HG03575 (cell line): ENCODE measurements at regions not wholly inside any gene's neighbourhood (a gene's known extent, or its start where the extent isn't known, plus 50 kb on each side); places are given as distances from the start of the nearest gene placed in this dataset.

Experiments used
- ATAC-seq: cut with Tn5 transposase; IDR thresholded peaks from one replicate; pipeline ENCODE4 v1.9.1; 2021; ENCODE audit not compliant: unreplicated experiment, insufficient number of reproducible peaks, low FRiP score; ENCODE audit errors: extremely low read depth

DNA sequence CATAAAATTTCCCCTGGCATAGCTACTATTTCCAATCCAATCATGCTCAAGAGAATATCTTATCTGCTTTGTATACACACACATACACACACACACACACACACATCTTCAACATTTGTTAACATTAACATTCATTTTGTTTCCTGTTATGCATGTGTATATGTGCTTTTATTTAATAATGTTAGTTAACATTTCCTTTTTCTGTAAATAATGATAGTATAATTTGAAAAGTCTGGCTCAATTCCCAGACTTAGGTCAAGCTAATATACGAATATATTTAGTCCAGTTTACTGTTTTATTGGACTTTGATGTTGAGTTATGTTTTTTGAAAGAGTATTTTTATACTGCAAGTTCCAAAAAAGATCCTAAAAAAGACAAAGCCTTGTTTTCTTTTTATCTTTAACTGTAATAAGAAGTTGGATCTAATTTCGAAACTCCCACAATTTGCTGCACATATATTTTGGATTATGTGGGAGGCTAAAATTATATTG lies 1072.4 kb downstream of the EFNB2 start:
- no peak for ATAC-seq

DNA sequence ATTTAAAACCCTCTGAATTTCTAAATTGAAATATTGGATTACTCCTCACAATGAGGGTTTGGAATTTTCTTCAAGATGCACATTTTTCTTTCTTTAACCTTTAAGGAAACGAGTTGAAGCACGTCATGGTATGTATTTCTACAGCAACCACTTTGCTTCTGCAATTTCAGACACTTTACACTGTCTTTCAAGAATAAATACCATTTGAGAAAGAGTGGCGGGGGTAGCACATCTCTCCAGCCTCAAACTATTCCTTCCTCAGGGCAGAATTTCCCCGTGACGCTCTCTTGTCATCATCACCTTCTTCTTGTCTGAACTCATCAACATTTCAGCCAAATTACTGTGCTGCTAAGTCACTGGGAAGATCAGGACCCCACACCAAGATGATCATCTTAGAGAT lies 1073.4 kb downstream of the EFNB2 start:
- ATAC-seq = no peak

DNA sequence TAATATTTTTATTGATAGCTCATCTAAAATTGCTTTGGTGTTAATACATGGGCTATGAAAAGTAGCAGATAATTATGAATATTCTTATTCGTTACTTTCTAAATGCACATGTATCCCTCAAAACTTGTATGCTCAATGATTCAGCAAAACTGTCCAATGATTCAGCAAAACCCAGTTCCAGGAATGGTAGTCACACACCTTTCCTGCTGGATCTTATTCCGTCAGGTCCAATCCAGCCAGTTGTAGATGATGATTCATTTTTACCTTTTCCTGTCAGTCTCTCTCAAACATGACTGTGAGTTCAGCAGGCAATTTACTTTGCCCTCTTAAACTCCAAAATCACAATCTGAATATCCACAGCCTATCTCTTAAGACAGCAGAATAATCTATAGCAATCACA lies 1082.6 kb downstream of the EFNB2 start:
- no peak for ATAC-seq

DNA sequence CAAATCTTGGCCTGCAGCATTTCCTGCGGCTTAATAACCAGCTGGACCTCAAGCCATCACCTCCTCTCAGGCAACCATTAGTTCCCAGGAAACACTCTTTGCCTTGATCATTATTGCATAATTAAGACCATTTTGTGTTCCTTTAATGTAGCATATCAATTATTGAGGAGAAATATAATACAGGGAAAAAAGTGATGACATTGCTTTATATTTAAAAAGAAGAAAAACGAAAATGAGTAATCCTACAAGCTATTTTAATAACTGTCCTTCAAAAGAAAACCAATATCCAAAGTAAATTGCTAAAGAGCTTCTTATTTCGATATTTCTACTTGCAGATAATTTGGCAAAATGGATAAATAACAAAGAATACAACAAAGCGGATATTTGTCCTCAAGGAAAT lies 1084.7 kb downstream of the EFNB2 start:
- no peak for ATAC-seq

DNA sequence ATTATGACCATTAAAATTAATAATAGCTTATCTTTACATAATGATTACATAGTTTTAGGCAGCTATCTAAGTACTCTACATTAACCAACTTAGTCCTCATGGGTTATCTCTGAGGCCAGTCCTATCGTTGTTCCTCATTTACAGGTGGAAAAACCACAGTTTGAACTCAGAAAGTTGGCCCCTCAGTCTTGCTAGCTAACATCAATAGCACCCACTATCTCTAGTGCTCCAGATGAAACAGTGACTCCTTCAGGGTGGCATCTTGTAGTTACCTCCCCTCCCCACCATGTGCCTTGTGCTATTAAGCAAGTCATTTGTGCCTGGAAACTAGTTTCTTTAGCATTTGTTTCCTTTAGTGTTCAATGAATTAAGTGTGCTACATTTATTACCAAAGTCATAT lies 1086.7 kb downstream of the EFNB2 start:
- no peak for ATAC-seq

DNA sequence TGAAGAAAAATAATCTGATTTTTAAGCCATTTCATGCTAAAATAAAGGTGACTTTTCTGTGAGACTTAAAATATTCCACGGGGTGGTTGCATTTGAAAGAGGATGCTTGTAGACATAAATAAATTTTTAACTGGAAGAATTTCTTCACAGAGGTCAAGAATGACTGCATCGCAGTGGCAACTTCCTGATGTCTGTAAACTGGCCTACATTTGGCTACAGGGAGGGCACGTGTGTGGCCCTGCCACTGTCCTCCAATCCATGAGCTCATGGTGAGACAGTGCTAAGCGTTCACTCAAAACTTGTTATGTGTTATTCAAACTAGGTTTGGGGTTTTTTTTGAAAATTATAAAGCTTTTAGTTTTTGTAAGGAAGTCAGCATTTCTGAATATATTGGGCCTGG lies 1089.3 kb downstream of the EFNB2 start:
- ATAC-seq = no peak

DNA sequence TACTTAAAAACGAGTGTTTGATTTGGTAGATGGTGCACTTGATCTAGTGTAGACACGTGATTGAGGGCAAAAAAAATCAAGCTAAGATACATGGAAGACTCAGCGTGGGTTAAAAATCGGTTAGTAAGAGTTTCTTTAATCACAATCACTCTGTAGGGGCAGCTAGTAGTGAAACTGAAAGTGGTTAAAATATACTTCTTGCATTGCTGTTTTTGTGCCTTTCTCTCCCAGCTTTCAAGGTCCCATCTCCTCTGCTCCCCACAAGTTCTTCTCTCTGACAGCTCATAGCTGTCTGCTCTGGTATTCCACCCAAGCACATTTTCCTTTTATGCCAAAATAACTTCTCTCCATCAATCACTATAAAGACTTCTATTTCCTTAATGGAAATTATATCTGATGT lies 1089.7 kb downstream of the EFNB2 start:
- no peak for ATAC-seq

DNA sequence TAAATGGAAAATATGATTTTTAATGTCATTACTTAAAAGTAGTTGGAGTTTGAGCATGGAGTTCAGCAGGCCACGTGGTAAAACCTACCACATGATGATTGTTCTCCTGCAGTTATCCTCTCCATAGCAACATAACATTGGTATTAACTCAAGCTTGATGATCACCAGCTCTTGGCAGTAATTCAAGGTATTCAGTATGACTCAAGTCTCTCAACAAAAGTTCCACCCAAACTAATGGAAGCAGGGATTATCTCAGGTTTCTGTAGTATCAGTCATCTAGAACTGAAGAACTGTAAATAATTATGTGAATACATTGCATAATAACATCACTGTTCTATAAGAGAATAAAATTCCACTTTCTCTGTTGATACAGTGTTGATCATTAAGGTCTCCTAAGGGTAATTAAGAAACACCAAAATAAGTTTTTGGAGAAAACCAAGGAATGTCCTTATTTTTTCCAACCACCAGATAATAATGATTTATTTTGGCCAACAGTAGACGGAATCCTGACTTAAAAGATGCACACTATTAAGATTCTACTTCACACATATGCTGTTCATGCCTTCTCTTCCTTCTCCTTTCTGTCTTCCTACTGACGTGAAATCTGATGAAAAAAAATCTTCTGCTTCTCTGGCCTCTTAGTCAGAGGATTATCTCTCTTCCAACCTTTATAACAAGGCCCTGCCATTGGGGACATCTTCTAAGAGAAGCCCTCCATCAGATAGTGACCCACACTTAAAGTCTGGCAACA lies 1092.3 kb downstream of the EFNB2 start:
- no peak for ATAC-seq

DNA sequence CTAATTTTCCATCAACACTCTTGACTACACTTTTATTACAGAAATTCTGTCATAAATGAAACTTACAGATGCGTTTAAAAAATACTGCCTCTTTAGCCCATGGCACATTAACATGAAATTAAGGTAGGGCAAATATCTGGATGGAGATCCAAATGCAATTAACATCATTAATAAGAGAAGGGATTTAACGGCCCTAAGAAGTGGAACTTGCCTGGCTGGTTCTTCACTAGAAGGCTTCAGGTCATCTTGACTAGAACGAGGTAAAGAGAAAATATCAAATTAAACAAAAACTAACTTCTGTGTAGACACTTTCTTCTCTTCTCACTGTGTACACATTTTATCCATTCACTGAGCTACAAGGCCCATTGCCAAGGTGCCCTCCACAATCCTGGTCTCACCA lies 1093.4 kb downstream of the EFNB2 start:
- no peak for ATAC-seq

DNA sequence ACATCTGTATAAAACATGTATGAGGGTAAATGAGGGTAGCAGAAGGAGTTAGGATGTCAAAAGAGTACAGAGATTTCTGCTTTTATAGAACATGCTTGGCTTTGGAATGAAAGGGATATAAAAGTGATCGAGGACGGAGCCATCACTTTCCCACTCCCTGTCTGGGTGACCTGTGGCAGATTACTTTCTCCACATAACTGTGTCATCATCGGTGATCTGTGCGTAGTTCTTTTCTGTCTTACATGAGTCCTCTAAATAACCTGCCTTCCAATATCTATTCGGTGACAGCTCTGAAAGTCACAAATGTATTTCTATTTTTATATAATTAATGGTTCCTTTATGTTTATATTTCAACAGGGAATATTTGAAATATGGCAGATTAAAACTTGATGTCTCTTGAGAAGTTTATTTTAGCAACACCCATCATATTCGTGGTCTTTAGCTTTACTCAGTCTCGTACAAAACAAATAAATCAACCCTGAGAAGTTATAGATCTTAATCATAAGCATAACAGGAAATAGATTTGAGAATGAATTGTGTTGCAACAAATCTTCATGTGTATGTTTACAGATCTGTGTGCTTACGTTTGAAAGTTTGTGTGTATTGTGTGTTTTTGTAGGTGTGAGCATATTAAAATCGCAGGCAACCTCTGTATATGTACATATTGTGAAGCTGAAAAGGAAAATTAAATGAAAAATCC lies 1094.3 kb downstream of the EFNB2 start:
- ATAC-seq = no peak

DNA sequence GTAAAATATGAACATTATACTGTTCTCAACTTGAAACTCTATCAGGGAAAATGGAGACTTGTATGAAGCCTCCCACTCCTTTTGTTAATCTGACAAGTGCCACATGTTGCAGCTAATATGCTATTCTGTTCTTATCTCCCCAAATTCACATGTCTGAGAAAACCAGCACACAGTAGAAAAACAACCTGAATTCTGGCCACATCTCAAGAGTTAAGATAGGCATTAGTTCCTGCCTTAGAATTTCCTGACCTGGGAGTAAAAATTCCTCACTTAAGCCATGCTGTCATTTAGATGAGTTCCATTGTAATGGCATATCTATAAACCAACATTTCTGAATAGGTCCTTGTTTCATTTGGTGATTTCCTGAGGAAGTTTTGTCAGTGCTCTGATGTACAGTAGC lies 1098.5 kb downstream of the EFNB2 start:
- ATAC-seq = no peak

DNA sequence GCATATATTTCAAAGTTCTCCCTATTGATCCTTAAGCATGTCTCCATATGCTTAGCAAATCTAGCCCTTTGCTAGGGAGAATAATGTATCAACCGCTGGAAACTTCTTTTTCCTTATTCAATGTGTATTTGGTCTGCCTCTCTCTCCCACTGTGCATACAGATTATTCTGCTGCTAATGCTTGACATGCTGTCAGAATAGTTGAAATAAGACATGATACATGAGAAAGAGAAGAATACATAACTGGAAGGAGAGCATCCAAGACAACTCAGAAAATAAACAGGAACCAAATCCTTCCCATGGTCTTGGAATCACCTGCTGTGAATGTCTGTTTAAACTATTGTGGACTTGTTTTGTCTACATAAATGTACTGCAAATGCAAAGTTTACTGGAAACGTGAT lies 1103.0 kb downstream of the EFNB2 start:
- ATAC-seq = no peak

DNA sequence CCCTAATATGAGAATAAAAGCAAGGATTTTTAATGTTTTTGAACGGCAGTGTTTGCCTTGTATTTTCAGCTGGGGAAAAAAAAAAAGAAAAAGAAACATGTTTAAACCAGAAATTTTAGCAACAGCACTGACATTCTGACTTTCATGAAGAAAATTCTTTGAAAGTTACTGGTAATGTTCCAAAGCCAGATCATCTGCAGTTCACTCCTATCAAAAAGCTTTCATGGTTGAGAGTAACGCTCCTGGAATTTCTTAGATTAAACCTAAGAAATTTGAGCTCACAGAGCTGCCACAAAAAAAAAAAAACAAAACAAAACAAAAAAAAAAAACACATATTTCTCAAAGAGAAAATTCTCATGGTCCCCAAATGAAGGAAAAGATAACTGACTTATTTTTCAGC lies 1106.7 kb downstream of the EFNB2 start:
- ATAC-seq = no peak

DNA sequence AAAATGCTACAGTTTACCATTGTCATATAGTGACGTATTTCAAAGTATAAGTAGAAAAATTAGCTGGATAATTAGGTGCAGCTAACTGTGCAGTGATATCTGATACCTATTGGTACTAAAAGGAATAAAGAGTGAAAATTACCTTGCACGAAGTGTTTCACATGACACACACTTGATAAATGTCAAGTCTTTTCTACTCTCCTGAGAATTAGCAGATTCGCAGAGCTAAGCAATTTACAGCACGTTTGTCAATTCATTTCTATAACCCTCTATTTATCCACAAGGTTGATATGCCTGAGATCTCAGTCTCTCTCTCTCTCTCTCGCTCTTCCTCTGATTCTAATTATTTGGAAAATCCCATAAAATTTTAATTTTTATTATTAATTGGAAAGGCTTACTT lies 1109.0 kb downstream of the EFNB2 start:
- no peak for ATAC-seq

DNA sequence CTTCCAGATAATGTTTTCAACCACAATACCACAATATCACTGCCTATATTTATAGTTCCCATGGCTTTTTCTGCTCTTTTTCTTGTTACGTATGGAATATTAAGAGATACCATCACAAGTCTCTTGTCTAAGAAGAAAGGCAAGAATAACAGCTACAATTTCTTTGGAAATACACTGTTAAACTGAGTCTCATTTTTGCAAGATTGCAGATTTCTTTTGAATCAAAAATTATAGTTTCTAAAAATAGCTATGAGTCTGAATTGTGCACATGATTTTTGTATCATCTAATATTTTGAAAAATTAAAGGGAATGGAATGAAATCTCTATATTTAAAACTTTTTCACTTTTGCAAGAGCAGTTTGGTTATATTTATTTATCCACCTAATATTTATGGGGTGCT lies 1120.8 kb downstream of the EFNB2 start:
- no peak for ATAC-seq

DNA sequence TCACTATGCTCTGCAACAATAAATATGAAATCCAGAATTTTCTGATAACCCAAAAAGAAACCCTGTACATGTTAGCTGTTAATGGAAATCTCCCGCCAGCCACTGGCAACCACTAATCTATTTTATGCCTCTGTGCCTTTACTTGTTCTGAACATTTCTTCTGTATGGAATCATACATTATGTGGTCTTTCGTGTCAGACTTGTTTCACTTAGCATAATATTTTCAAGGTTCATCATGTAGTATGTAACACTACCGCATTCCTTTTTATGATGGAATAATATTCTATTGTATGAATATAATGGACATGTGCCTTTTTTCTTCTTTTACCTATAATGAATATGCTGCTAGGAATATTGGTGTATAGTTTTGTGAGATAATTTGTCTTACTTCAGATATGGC lies 1123.3 kb downstream of the EFNB2 start:
- ATAC-seq = no peak

DNA sequence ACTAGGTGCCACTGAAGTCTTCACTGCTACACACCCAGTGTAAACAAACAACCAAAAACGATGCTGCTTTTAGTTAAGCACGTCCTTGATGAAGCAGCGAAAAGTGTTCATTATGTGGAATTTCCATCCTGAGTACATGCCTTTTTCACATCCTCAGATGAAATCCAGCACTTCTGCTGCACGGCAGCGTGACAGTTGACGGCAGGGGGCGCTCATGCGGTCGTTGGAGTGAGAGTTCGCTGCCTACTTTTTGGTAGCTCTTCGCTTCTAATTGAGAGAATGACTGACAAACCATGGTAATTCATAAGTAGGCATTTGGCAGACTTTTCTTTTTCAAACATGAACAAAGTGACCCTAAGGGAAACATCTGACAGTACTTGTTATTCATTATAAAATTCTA lies 1124.9 kb downstream of the EFNB2 start:
- ATAC-seq = no peak

DNA sequence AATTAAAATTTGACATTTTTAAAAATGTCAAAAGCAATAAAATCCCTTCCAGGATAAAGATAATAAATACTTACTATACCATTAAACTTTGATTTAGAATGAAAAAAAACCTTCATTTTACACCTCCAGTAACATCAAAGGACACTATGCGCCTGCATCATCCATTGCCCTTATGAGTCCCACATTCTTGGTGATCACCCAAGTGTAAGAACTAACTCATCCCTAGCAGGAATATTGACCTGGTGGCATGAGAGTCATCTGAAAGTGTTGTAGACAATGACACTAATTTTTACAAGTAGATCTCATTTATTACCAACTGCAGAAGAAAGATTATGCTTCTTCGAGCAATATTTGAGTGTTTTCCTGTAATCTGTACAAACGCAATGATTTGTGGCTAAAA lies 1128.9 kb downstream of the EFNB2 start:
- no peak for ATAC-seq

DNA sequence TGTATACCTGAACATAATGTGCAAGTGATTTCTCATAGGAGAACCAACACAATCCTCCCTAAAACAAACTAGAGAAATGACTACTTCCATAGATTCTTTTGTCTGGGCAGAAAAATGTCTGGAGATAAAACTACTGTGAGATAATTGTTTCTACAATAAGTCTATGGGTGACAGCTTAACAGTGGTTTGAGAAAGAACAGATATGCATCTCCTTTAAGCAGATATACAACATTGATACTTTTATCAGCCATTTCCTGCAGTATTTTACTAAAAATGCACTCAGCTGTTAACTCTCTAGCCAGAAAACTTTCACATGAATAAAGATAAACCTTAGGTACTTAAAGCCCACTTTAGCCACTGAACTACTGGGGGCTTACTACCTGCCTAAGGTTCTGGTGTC lies 1132.4 kb downstream of the EFNB2 start:
- no peak for ATAC-seq

DNA sequence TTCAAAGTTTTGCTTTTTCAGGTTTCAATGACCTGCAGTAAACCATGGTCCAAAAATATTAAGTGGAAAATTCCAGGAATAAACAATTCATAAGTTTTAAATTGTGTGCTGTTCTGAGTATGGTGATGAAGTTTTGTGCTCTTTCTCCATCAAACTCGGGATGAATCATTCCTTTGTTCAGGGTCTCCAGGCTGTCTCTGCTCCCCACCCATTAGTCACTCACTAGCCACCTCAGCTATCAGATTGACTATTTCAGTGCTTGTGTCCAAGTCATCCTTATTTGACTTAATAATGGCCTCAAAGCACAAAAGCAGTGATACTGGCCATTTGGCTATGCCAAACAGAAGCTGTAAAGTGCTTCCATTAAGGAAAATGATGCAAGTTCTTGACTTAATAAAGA lies 1140.4 kb downstream of the EFNB2 start:
- ATAC-seq = no peak

DNA sequence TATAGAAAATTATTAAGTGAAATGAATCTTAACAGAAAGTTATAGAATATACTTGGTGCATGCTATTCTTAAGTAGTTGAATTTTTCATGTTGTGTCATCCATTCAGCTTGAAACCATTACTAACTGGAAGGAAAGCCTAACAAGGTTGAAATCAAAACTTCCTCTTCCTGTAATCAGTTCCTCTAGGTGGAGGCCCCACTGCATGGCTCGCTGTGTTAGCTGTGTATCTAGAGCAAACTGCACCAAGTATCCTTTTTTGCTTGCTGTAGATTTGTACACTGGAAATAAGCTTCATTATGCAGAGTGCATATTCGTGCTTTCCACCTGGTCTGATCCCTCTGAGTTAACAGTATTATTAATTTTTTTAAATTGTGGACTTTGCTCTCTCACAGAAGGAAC lies 1146.1 kb downstream of the EFNB2 start:
- ATAC-seq = no peak
